ENCODE measurements at regions not wholly inside any gene's neighbourhood (a gene's known extent, or its start where the extent isn't known, plus 50 kb on each side); places are given as distances from the start of the nearest gene placed in this dataset.

DNA sequence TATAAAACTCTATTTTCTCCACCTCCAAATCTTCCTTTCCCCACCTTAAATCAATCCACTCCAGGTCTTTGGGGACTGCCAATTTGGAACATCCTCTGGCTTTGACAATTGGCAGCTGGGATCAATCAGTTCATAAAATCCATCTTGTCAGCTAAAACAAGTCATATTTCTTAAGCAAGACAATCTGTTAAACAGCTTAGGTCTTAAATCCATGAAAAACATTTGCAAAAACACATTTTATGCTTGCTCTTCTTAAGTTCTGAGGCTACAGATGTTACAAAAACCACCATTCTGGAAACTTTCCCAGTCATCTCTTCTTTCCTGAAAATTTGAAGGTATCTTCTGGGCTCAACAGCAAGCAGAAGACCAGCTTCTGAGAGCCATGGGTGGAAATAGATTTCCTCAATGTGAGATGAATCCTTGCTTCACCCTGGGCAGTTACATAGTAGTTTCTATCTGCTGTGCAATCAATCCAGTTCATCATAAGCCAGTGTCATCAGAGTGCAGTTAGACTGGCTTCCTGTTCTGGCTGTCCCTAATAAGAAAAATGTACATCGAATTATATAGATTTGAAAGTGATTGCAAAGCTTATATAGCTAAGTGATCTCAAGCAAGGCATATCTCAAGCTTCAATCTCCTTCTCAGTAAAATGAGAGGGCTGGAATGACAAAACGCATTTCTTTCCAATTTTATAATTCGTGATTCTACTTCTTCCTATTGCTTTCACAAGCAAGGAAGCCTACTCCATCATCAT, 402.7 kb upstream of the INTU start:
- H3K27ac ChIP-seq, result no peak overlapping the region
- TF ChIP-seq, protein P1, sequence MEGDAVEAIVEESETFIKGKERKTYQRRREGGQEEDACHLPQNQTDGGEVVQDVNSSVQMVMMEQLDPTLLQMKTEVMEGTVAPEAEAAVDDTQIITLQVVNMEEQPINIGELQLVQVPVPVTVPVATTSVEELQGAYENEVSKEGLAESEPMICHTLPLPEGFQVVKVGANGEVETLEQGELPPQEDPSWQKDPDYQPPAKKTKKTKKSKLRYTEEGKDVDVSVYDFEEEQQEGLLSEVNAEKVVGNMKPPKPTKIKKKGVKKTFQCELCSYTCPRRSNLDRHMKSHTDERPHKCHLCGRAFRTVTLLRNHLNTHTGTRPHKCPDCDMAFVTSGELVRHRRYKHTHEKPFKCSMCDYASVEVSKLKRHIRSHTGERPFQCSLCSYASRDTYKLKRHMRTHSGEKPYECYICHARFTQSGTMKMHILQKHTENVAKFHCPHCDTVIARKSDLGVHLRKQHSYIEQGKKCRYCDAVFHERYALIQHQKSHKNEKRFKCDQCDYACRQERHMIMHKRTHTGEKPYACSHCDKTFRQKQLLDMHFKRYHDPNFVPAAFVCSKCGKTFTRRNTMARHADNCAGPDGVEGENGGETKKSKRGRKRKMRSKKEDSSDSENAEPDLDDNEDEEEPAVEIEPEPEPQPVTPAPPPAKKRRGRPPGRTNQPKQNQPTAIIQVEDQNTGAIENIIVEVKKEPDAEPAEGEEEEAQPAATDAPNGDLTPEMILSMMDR (IDR thresholded peaks at IDR 0.05), result no peak

DNA sequence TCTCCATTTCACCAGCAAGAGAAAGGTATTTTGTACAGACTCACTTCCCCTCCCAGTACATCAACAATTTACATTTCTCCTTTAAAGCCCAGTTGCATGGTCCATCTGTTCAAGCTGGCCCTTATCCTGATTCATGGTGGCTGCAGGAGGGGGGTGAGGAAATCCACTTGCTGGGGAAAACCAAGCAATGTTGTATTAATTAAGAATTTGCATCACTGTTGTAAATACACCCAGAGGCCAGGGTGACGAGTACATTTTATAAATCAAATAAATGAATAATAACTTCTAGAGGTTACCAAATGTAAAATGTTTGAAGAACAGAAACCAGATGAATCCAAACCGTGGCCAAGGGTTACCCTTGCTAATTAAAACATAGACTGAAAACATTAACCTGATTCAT, 395.9 kb upstream of the INTU start:
- TF ChIP-seq, protein P1 (IDR thresholded peaks at IDR 0.05), result no peak
- H3K27ac ChIP-seq, result no peak overlapping the region

DNA sequence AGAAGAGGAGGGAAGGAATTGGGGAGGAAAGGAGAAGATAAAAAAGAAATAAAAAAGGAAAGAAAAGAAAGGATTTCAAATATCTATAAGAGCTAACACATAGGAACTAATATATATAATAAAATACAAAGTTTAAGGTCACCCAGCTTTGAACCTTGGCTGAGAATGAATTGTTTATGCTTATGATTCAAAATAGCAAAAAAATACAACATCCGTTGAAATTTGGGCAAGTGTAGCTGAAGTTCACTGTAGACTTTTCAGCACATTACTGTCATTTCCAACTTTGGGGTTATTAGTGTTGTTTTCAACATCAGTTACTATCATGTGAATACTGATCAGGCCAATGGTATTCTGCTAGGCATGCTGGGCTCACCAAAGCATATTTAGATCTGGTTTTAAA, 395.2 kb upstream of the INTU start:
- H3K27ac ChIP-seq, result no peak overlapping the region

DNA sequence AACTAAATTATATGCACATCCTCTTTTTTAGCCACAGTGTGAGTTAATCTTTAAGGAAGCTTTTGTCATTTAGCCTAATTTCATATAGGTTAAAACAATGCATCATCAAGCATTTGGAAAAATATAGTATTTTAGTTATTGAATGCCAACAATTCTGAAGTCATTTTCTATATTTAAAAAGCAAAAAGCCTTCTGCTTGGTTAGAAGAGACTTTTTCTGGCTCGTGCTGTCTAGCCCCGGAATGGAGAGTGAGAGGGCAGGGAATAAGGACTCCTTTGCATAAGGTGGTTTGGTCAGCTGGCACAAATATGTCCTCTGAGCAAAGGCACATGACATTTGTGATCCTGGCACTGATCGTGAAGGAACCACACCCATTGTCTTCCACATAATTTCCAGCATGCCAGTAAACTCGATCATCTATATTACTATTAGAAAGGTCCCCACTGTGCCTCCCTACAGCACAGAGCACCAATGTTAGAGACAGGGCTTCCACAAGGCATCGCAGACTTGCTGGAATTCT, 393.7 kb upstream of the INTU start:
- TF ChIP-seq ZFX (IDR thresholded peaks at IDR 0.05; ENCODE audit: borderline replicate concordance), result no peak
- TF ChIP-seq, protein P1 (IDR thresholded peaks at IDR 0.05), result no peak
- no peak overlapping the region for H3K27ac ChIP-seq

More for the DNA sequence above, 395.2 kb upstream of the INTU start:
- TF ChIP-seq, protein P1 (IDR thresholded peaks at IDR 0.05), result no peak
- TF ChIP-seq ZFX (IDR thresholded peaks at IDR 0.05; ENCODE audit: borderline replicate concordance), result no peak

DNA sequence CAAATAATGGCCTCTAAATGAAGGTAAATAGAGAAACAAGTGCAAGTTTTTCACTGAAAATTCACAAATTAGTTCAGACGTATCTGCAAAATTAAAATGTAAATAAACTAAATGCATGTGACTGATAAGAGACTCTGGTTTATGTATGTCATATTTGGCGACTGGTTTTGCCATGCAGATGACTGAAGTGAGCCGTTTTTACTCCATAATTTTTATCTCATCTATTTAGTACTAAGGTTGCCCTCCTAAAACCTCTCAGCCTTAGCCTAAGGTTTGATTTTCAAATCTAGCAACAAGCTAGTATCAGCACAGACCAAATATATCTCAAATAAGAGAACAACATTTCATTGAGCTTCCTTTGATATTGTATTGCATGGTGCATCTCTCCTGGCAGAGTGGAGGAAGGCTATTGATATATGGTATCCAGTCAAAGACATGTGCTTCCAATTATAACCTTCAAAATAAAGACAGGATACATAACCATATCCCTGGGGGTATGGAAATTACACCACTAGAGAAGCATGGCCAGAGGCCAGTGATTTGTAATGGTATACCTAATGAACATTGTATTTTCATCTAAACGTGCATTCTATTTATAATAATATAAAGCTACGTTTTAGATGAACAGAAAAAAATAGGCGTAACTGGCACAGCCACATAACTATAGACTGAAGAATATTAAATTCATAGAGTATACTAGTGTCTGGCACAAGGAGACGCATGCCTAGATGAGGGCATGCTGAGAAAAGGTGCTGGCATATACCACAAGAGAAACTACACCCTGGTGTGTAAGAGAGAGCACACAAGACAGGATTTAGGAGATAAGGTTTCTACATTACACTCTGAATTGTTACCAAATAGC, 392.6 kb upstream of the INTU start:
- H3K27ac ChIP-seq, result no peak overlapping the region
- TF ChIP-seq ZFX (IDR thresholded peaks at IDR 0.05; ENCODE audit: borderline replicate concordance), result no peak
- TF ChIP-seq, protein P1 (IDR thresholded peaks at IDR 0.05), result no peak

GRCh38 chr4:127240764-127241105, 392.0 kb upstream of the INTU start:
- no peak overlapping the region for H3K27ac ChIP-seq
- TF ChIP-seq ZFX (IDR thresholded peaks at IDR 0.05; ENCODE audit: borderline replicate concordance), result no peak

- no peak overlapping the region for H3K27ac ChIP-seq
- TF ChIP-seq ZFX (IDR thresholded peaks at IDR 0.05; ENCODE audit: borderline replicate concordance), result no peak
- TF ChIP-seq, protein P1 (IDR thresholded peaks at IDR 0.05), result no peak
Observed at GRCh38 chr4:127244515-127244914, 388.2 kb upstream of the INTU start.

Data from 22Rv1 (cell line).